Activated T-helper 17 cell treated with anti-CD3 and anti-CD28 coated beads, Interleukin-2, amount 50 U/mL, for 72 hours (primary cell): ENCODE measurements at regions not wholly inside any gene's neighbourhood (a gene's known extent, or its start where the extent isn't known, plus 50 kb on each side); places are given as distances from the start of the nearest gene placed in this dataset.

Source experiments
- ATAC-seq: fragments of 150-1000 bp; cut with Tn5 transposase; replicated peaks from 2 replicates; pipeline ENCODE4 v1.10.0; 2021; ENCODE audit warnings: mild to moderate bottlenecking, moderate library complexity
- H3K27ac Mint-ChIP-seq: one replicate; pipeline ENCODE4 v1.8.0; 2022; ENCODE audit warnings: mixed read lengths
- H3K27me3 Mint-ChIP-seq: one replicate; pipeline ENCODE4 v1.8.0; 2022; ENCODE audit warnings: mixed read lengths
- H3K36me3 Mint-ChIP-seq: one replicate; pipeline ENCODE4 v1.8.0; 2022; ENCODE audit warnings: low read depth, mild to moderate bottlenecking, mixed read lengths
- H3K4me1 Mint-ChIP-seq: one replicate; pipeline ENCODE4 v1.8.0; 2022; ENCODE audit warnings: mixed read lengths
- H3K4me3 Mint-ChIP-seq: one replicate; pipeline ENCODE4 v1.8.0; 2022; ENCODE audit warnings: mild to moderate bottlenecking, mixed read lengths
- H3K9me3 Mint-ChIP-seq: one replicate; pipeline ENCODE4 v1.8.0; 2022; ENCODE audit warnings: mixed read lengths

- no peak overlapping the region for H3K27ac Mint-ChIP-seq
- ATAC-seq, result no peak
- no peak overlapping the region for H3K4me3 Mint-ChIP-seq
- no peaks in the 10 kb centered on the region for H3K4me1 Mint-ChIP-seq
- H3K27me3 Mint-ChIP-seq, result peaks cover 18% of the 10 kb centered on the region
- H3K9me3 Mint-ChIP-seq, result no peaks in the 10 kb centered on the region
- H3K36me3 Mint-ChIP-seq, result no peaks in the 10 kb centered on the region
Measured at GRCh38 chr18:47410139-47410538, 158.7 kb upstream of the SKOR2 start.

GRCh38 chr18:47409519-47409918 is 158.1 kb upstream of the SKOR2 start:
- no peak for ATAC-seq
- H3K9me3 Mint-ChIP-seq, result no peaks in the 10 kb centered on the region
- H3K4me1 Mint-ChIP-seq, result no peaks in the 10 kb centered on the region
- no peaks in the 10 kb centered on the region for H3K36me3 Mint-ChIP-seq
- H3K4me3 Mint-ChIP-seq, result no peak overlapping the region
- peaks cover 12% of the 10 kb centered on the region for H3K27me3 Mint-ChIP-seq
- H3K27ac Mint-ChIP-seq, result no peak overlapping the region

GRCh38 chr18:47407736-47408135 is 156.3 kb upstream of the SKOR2 start:
- H3K4me1 Mint-ChIP-seq, result no peaks in the 10 kb centered on the region
- H3K36me3 Mint-ChIP-seq, result no peaks in the 10 kb centered on the region
- ATAC-seq, result no peak
- H3K27me3 Mint-ChIP-seq, result peaks cover 4% of the 10 kb centered on the region
- no peak overlapping the region for H3K4me3 Mint-ChIP-seq
- no peaks in the 10 kb centered on the region for H3K9me3 Mint-ChIP-seq
- H3K27ac Mint-ChIP-seq, result no peak overlapping the region

GRCh38 chr18:47404845-47405244 is 153.4 kb upstream of the SKOR2 start:
- H3K9me3 Mint-ChIP-seq, result no peaks in the 10 kb centered on the region
- no peak overlapping the region for H3K27ac Mint-ChIP-seq
- H3K4me1 Mint-ChIP-seq, result no peaks in the 10 kb centered on the region
- no peaks in the 10 kb centered on the region for H3K27me3 Mint-ChIP-seq
- no peaks in the 10 kb centered on the region for H3K36me3 Mint-ChIP-seq
- no peak for ATAC-seq
- no peak overlapping the region for H3K4me3 Mint-ChIP-seq

GRCh38 chr18:47403949-47404348 is 152.5 kb upstream of the SKOR2 start:
- Mint-ChIP-seq H3K4me1 (no peaks in the 10 kb centered on the region), H3K36me3 (no peaks in the 10 kb centered on the region), H3K9me3 (no peaks in the 10 kb centered on the region), H3K4me3 (no peak overlapping the region), H3K27ac (no peak overlapping the region), H3K27me3 (peaks cover 2% of the 10 kb centered on the region)
- no peak for ATAC-seq

- Mint-ChIP-seq H3K27ac (no peak overlapping the region), H3K9me3 (peaks cover 4% of the 10 kb centered on the region), H3K36me3 (no peaks in the 10 kb centered on the region), H3K27me3 (peaks cover 8% of the 10 kb centered on the region), H3K4me3 (no peak overlapping the region), H3K4me1 (no peaks in the 10 kb centered on the region)
- ATAC-seq, result no peak
Measured at GRCh38 chr18:47403317-47403716, 151.9 kb upstream of the SKOR2 start.

GRCh38 chr18:47399475-47399874 is 148.0 kb upstream of the SKOR2 start:
- no peak for ATAC-seq
- Mint-ChIP-seq H3K27me3 (peaks cover 24% of the 10 kb centered on the region), H3K4me3 (no peak overlapping the region), H3K27ac (no peak overlapping the region), H3K9me3 (peaks cover 13% of the 10 kb centered on the region), H3K36me3 (no peaks in the 10 kb centered on the region), H3K4me1 (no peaks in the 10 kb centered on the region)

- Mint-ChIP-seq H3K4me3 (no peak overlapping the region), H3K4me1 (no peaks in the 10 kb centered on the region), H3K27ac (no peak overlapping the region), H3K36me3 (no peaks in the 10 kb centered on the region), H3K9me3 (peaks cover 13% of the 10 kb centered on the region), H3K27me3 (peaks cover 24% of the 10 kb centered on the region)
- ATAC-seq, result no peak
Measured at GRCh38 chr18:47397671-47398319, 146.3 kb upstream of the SKOR2 start.

GRCh38 chr18:47391665-47392064 is 140.2 kb upstream of the SKOR2 start:
- ATAC-seq, result no peak
- H3K36me3 Mint-ChIP-seq, result no peaks in the 10 kb centered on the region
- no peak overlapping the region for H3K4me3 Mint-ChIP-seq
- peaks cover 5% of the 10 kb centered on the region for H3K9me3 Mint-ChIP-seq
- peaks cover 19% of the 10 kb centered on the region for H3K27me3 Mint-ChIP-seq
- H3K4me1 Mint-ChIP-seq, result no peaks in the 10 kb centered on the region
- H3K27ac Mint-ChIP-seq, result no peak overlapping the region

GRCh38 chr18:47390410-47391024 is 139.1 kb upstream of the SKOR2 start:
- Mint-ChIP-seq H3K9me3 (peaks cover 4% of the 10 kb centered on the region), H3K4me1 (no peaks in the 10 kb centered on the region), H3K4me3 (no peak overlapping the region), H3K27ac (no peak overlapping the region), H3K27me3 (peaks cover 14% of the 10 kb centered on the region), H3K36me3 (no peaks in the 10 kb centered on the region)
- ATAC-seq, result no peak

GRCh38 chr18:47389210-47389609 is 137.8 kb upstream of the SKOR2 start:
- H3K27ac Mint-ChIP-seq, result no peak overlapping the region
- no peaks in the 10 kb centered on the region for H3K9me3 Mint-ChIP-seq
- H3K36me3 Mint-ChIP-seq, result no peaks in the 10 kb centered on the region
- no peak for ATAC-seq
- H3K4me1 Mint-ChIP-seq, result no peaks in the 10 kb centered on the region
- no peak overlapping the region for H3K4me3 Mint-ChIP-seq
- peaks cover 10% of the 10 kb centered on the region for H3K27me3 Mint-ChIP-seq

- Mint-ChIP-seq H3K4me3 (no peak overlapping the region), H3K36me3 (no peaks in the 10 kb centered on the region), H3K27me3 (peaks cover 13% of the 10 kb centered on the region), H3K9me3 (no peaks in the 10 kb centered on the region), H3K27ac (no peak overlapping the region), H3K4me1 (no peaks in the 10 kb centered on the region)
- no peak for ATAC-seq
Measured at GRCh38 chr18:47387864-47388263, 136.4 kb upstream of the SKOR2 start.

- H3K4me3 Mint-ChIP-seq, result no peak overlapping the region
- H3K4me1 Mint-ChIP-seq, result no peaks in the 10 kb centered on the region
- no peaks in the 10 kb centered on the region for H3K9me3 Mint-ChIP-seq
- no peak for ATAC-seq
- H3K27me3 Mint-ChIP-seq, result peaks cover 15% of the 10 kb centered on the region
- H3K36me3 Mint-ChIP-seq, result no peaks in the 10 kb centered on the region
- no peak overlapping the region for H3K27ac Mint-ChIP-seq
Measured at GRCh38 chr18:47383729-47384128, 132.3 kb upstream of the SKOR2 start.

GRCh38 chr18:47381975-47382570 is 130.6 kb upstream of the SKOR2 start:
- Mint-ChIP-seq H3K27ac (no peak overlapping the region), H3K27me3 (peaks cover 15% of the 10 kb centered on the region), H3K36me3 (no peaks in the 10 kb centered on the region), H3K9me3 (no peaks in the 10 kb centered on the region), H3K4me3 (no peak overlapping the region), H3K4me1 (no peaks in the 10 kb centered on the region)
- no peak for ATAC-seq

GRCh38 chr18:47380153-47380552 is 128.7 kb upstream of the SKOR2 start:
- no peak overlapping the region for H3K27ac Mint-ChIP-seq
- no peaks in the 10 kb centered on the region for H3K9me3 Mint-ChIP-seq
- H3K36me3 Mint-ChIP-seq, result no peaks in the 10 kb centered on the region
- no peak for ATAC-seq
- H3K27me3 Mint-ChIP-seq, result peaks cover 17% of the 10 kb centered on the region
- no peaks in the 10 kb centered on the region for H3K4me1 Mint-ChIP-seq
- H3K4me3 Mint-ChIP-seq, result no peak overlapping the region
